ENCODE measurements at regions not wholly inside any gene's neighbourhood (a gene's known extent, or its start where the extent isn't known, plus 50 kb on each side); places are given as distances from the start of the nearest gene placed in this dataset.

GRCh38 chr14:75339059-75339458 lies 60.4 kb downstream of the FOS start:
- no peak for TF ChIP-seq POLR2A (IDR thresholded peaks at IDR 0.05)
- TF ChIP-seq CTCF (IDR thresholded peaks at IDR 0.05 in 4 of 5, conservative IDR thresholded peaks at IDR 0.05 in 1 of 5): no peak

All from gastrocnemius medialis (tissue), 4 donors.